ENCODE measurements at regions not wholly inside any gene's neighbourhood (a gene's known extent, or its start where the extent isn't known, plus 50 kb on each side); places are given as distances from the start of the nearest gene placed in this dataset.
"Not testable (repeated sequence)": the region's sequence is repeated elsewhere in the genome, so short reads cannot be mapped to it uniquely, and the experiment has no call there.

GRCh38 chr3:5717254-5717653 is 529.7 kb downstream of the EDEM1 start:
- no peaks in the 10 kb centered on the region for H3K79me2 ChIP-seq (ENCODE audit: insufficient read depth, low read length)

GRCh38 chr3:5719668-5720067 is 532.2 kb downstream of the EDEM1 start:
- H3K9ac ChIP-seq (ENCODE audit: low read length); H2AFZ ChIP-seq (ENCODE audit: low read depth, low read length, severe bottlenecking); H4K20me1 ChIP-seq (ENCODE audit: low read depth, low read length); H3K27ac ChIP-seq (ENCODE audit: low read depth, low read length); H3K36me3 ChIP-seq (ENCODE audit: low read length); H3K4me2 ChIP-seq (ENCODE audit: low read depth, low read length, poor library complexity, severe bottlenecking); H3K27me3 ChIP-seq (ENCODE audit: low read length); H3K9me3 ChIP-seq (ENCODE audit: insufficient read depth, low read length); H3K4me3 ChIP-seq (ENCODE audit: insufficient read depth, low read length, poor library complexity, severe bottlenecking); H3K9me2 ChIP-seq (replicated peaks; ENCODE audit: insufficient read depth, low read length); H3K79me2 ChIP-seq (ENCODE audit: insufficient read depth, low read length); H3F3A ChIP-seq (ENCODE audit: insufficient read depth): not testable (repeated sequence)

More at GRCh38 chr3:5717254-5717653, 529.7 kb downstream of the EDEM1 start:
- Histone ChIP-seq H2AFZ (ENCODE audit: low read depth, low read length, severe bottlenecking) (no peak overlapping the region), H3K9me2 (replicated peaks; ENCODE audit: insufficient read depth, low read length) (no peaks in the 10 kb centered on the region), H3F3A (ENCODE audit: insufficient read depth) (no peaks in the 10 kb centered on the region), H4K20me1 (ENCODE audit: low read depth, low read length) (no peaks in the 10 kb centered on the region), H3K9ac (ENCODE audit: low read length) (no peak overlapping the region), H3K9me3 (ENCODE audit: insufficient read depth, low read length) (no peaks in the 10 kb centered on the region), H3K4me3 (ENCODE audit: insufficient read depth, low read length, poor library complexity, severe bottlenecking) (no peak overlapping the region), H3K36me3 (ENCODE audit: low read length) (no peaks in the 10 kb centered on the region), H3K27me3 (ENCODE audit: low read length) (no peaks in the 10 kb centered on the region), H3K4me2 (ENCODE audit: low read depth, low read length, poor library complexity, severe bottlenecking) (no peak overlapping the region), H3K27ac (ENCODE audit: low read depth, low read length) (no peak overlapping the region)
- TF ChIP-seq EZH2phosphoT487 (conservative IDR thresholded peaks at IDR 0.05; ENCODE audit: low read length) (no peak), CTCF (IDR thresholded peaks at IDR 0.05; ENCODE audit: insufficient read depth, low read length, poor library complexity, severe bottlenecking) (no peak)

GRCh38 chr3:5725801-5726200 is 538.3 kb downstream of the EDEM1 start:
- H3K27ac ChIP-seq (ENCODE audit: low read depth, low read length), result no peak overlapping the region
- no peaks in the 10 kb centered on the region for H4K20me1 ChIP-seq (ENCODE audit: low read depth, low read length)
- no peaks in the 10 kb centered on the region for H3F3A ChIP-seq (ENCODE audit: insufficient read depth)
- H3K79me2 ChIP-seq (ENCODE audit: insufficient read depth, low read length), result no peaks in the 10 kb centered on the region
- H3K9me3 ChIP-seq (ENCODE audit: insufficient read depth, low read length), result no peaks in the 10 kb centered on the region
- no peak overlapping the region for H3K4me2 ChIP-seq (ENCODE audit: low read depth, low read length, poor library complexity, severe bottlenecking)
- no peak overlapping the region for H2AFZ ChIP-seq (ENCODE audit: low read depth, low read length, severe bottlenecking)
- TF ChIP-seq EZH2phosphoT487 (conservative IDR thresholded peaks at IDR 0.05; ENCODE audit: low read length), result no peak
- no peak for TF ChIP-seq CTCF (IDR thresholded peaks at IDR 0.05; ENCODE audit: insufficient read depth, low read length, poor library complexity, severe bottlenecking)
- H3K9me2 ChIP-seq (replicated peaks; ENCODE audit: insufficient read depth, low read length), result no peaks in the 10 kb centered on the region
- H3K9ac ChIP-seq (ENCODE audit: low read length), result no peak overlapping the region
- no peaks in the 10 kb centered on the region for H3K27me3 ChIP-seq (ENCODE audit: low read length)
- no peaks in the 10 kb centered on the region for H3K36me3 ChIP-seq (ENCODE audit: low read length)
- H3K4me3 ChIP-seq (ENCODE audit: insufficient read depth, low read length, poor library complexity, severe bottlenecking), result no peak overlapping the region

GRCh38 chr3:5726621-5727020 is 539.1 kb downstream of the EDEM1 start:
- TF ChIP-seq CTCF (IDR thresholded peaks at IDR 0.05; ENCODE audit: insufficient read depth, low read length, poor library complexity, severe bottlenecking) (no peak), EZH2phosphoT487 (conservative IDR thresholded peaks at IDR 0.05; ENCODE audit: low read length) (no peak)
- no peaks in the 10 kb centered on the region for H3F3A ChIP-seq (ENCODE audit: insufficient read depth)
- H3K9me2 ChIP-seq (replicated peaks; ENCODE audit: insufficient read depth, low read length), result no peaks in the 10 kb centered on the region
- H4K20me1 ChIP-seq (ENCODE audit: low read depth, low read length), result no peaks in the 10 kb centered on the region
- no peaks in the 10 kb centered on the region for H3K36me3 ChIP-seq (ENCODE audit: low read length)
- H3K27ac ChIP-seq (ENCODE audit: low read depth, low read length), result no peak overlapping the region
- H3K79me2 ChIP-seq (ENCODE audit: insufficient read depth, low read length), result no peaks in the 10 kb centered on the region
- H2AFZ ChIP-seq (ENCODE audit: low read depth, low read length, severe bottlenecking), result no peak overlapping the region
- no peak overlapping the region for H3K4me2 ChIP-seq (ENCODE audit: low read depth, low read length, poor library complexity, severe bottlenecking)
- H3K27me3 ChIP-seq (ENCODE audit: low read length), result no peaks in the 10 kb centered on the region
- no peak overlapping the region for H3K4me3 ChIP-seq (ENCODE audit: insufficient read depth, low read length, poor library complexity, severe bottlenecking)
- H3K9me3 ChIP-seq (ENCODE audit: insufficient read depth, low read length), result no peaks in the 10 kb centered on the region
- H3K9ac ChIP-seq (ENCODE audit: low read length), result no peak overlapping the region
